H1 (cell line): ENCODE measurements at regions not wholly inside any gene's neighbourhood (a gene's known extent, or its start where the extent isn't known, plus 50 kb on each side); places are given as distances from the start of the nearest gene placed in this dataset.

Experiments
- CREB1 ChIP-seq: IDR thresholded peaks from 2 replicates; pipeline ENCODE4 v1.6.1; 2012; ENCODE audit warnings: inconsistent platforms
- CTCF ChIP-seq, 3 experiments: IDR thresholded peaks; 1 replicate in 2 of 3; 2 replicates in 1 of 3; pipeline versions ENCODE4 v1.5.1 to v1.6.1; 2011; ENCODE audit warnings: low read length in 3 of 3, mild to moderate bottlenecking in 3 of 3, inconsistent platforms in 2 of 3, low read depth in 1 of 3, moderate library complexity in 1 of 3; ENCODE audit not compliant: insufficient read depth in 1 of 3; ENCODE audit errors: control extremely low read depth in 1 of 3
- EZH2 ChIP-seq: fragments of 200-600 bp; sonication (generic); IDR thresholded peaks from 2 replicates; pipeline ENCODE4 v1.7.1; 2012; ENCODE audit warnings: low read depth, mild to moderate bottlenecking, moderate library complexity, low read length, inconsistent platforms; ENCODE audit not compliant: severe bottlenecking

DNA sequence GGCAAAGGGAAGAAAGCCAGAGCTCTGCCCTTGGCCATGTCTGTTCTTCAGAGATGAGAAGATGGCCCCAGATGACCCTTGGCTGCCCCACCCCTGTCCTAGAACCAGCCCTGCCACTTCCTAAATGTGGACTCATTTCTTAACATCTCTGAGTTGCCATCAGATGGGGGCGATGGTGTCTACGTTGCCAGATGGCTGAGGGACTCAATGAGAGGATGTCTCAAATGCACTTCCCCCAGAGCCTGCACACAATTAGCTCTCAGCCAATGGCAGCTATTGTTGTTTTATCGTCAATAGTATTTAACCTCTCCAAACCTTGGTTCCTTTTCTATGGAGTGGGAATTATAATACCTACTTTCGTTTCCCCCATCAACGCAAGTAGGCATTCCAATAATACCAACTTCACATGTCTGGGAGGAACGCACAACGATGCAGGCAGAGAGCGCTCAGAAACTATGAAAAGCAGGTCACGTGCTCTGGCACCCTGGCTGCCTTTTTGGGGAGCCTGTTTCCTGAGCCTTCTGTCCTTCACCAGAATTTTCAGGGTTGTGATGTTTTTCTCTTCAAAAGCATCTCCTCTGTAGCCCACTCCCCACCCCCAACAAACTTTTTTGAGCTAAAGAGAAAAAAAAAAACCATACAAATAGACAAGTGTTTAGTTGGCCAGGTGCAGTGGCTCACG lies 100.3 kb downstream of the MCFD2 start:
- TF ChIP-seq EZH2: no peak
- peak in 1 of 3 experiments; percentile 2; a peak in 1 of 4 replicates for TF ChIP-seq CTCF (IDR thresholded peaks at IDR 0.05; ENCODE audit: control extremely low read depth in 1 of 3, insufficient read depth in 1 of 3, low read depth in 1 of 3, low read length in 3 of 3)
- TF ChIP-seq CREB1: no peak
